ENCODE measurements at regions not wholly inside any gene's neighbourhood (a gene's known extent, or its start where the extent isn't known, plus 50 kb on each side); places are given as distances from the start of the nearest gene placed in this dataset.

- TF ChIP-seq BHLHE40 (IDR thresholded peaks at IDR 0.05; ENCODE audit: borderline replicate concordance) (no peak), CTBP1 (IDR thresholded peaks at IDR 0.05; ENCODE audit: borderline replicate concordance) (no peak), TARDBP (IDR thresholded peaks at IDR 0.05) (no peak), ELF4 (IDR thresholded peaks at IDR 0.05) (no peak), PKNOX1 (IDR thresholded peaks at IDR 0.05) (no peak)
These were observed 273.3 kb downstream of the TNS1 start for GRCh38 chr2:217729421-217730053.

Measured in HEK293T (cell line).